ENCODE measurements at regions not wholly inside any gene's neighbourhood (a gene's known extent, or its start where the extent isn't known, plus 50 kb on each side); places are given as distances from the start of the nearest gene placed in this dataset.

GRCh38 chr2:211114826-211115455, 558.5 kb downstream of the CPS1 start:
- TF ChIP-seq CTCF (conservative IDR thresholded peaks at IDR 0.05; ENCODE audit: low read depth in 2 of 2) = no peak
- no peak for TF ChIP-seq POLR2AphosphoS5 (IDR thresholded peaks at IDR 0.05; ENCODE audit: low read depth)
- TF ChIP-seq JUNB (IDR thresholded peaks at IDR 0.05; ENCODE audit: unreplicated experiment) = no peak
- TF ChIP-seq EZH2phosphoT487 (IDR thresholded peaks at IDR 0.05; ENCODE audit: unreplicated experiment) = no peak
- TF ChIP-seq EZH2 (IDR thresholded peaks at IDR 0.05; ENCODE audit: low read depth, unreplicated experiment) = no peak

Data from GM23338 (cell line).